HG03520 (cell line): ENCODE measurements at regions not wholly inside any gene's neighbourhood (a gene's known extent, or its start where the extent isn't known, plus 50 kb on each side); places are given as distances from the start of the nearest gene placed in this dataset.
"Not testable (repeated sequence)": the region's sequence is repeated elsewhere in the genome, so short reads cannot be mapped to it uniquely, and the experiment has no call there.

Experiments
- ATAC-seq: cut with Tn5 transposase; IDR thresholded peaks from one replicate; pipeline ENCODE4 v1.9.1; 2021; ENCODE audit warnings: mild to moderate bottlenecking, moderate library complexity; ENCODE audit not compliant: unreplicated experiment

GRCh38 chr4:103422467-103423219 is 224.5 kb upstream of the CENPE start:
- no peak for ATAC-seq

- no peak for ATAC-seq
These were observed 217.7 kb upstream of the CENPE start for GRCh38 chr4:103415801-103416200.

- ATAC-seq, result not testable (repeated sequence)
These were observed 214.5 kb upstream of the CENPE start for GRCh38 chr4:103412646-103413045.

GRCh38 chr4:103410386-103410785 is 212.2 kb upstream of the CENPE start:
- no peak for ATAC-seq

GRCh38 chr4:103405415-103405814 is 207.3 kb upstream of the CENPE start:
- ATAC-seq, result peak; percentile 52

- ATAC-seq, result no peak
These were observed 205.5 kb upstream of the CENPE start for GRCh38 chr4:103403619-103404018.

- ATAC-seq, result no peak
These were observed 204.1 kb upstream of the CENPE start for GRCh38 chr4:103402198-103402597.

GRCh38 chr4:103400405-103400804 is 202.3 kb upstream of the CENPE start:
- peak; percentile 71 for ATAC-seq

- ATAC-seq, result no peak
These were observed 199.4 kb upstream of the CENPE start for GRCh38 chr4:103397541-103397940.

- ATAC-seq, result not testable (repeated sequence)
These were observed 189.4 kb upstream of the CENPE start for GRCh38 chr4:103387508-103388011.

GRCh38 chr4:103385565-103385964 is 187.4 kb upstream of the CENPE start:
- not testable (repeated sequence) for ATAC-seq

GRCh38 chr4:103375278-103375677 is 177.1 kb upstream of the CENPE start:
- no peak for ATAC-seq

- ATAC-seq, result no peak
These were observed 176.6 kb upstream of the CENPE start for GRCh38 chr4:103374758-103375157.

GRCh38 chr4:103374306-103374705 is 176.2 kb upstream of the CENPE start:
- no peak for ATAC-seq

- ATAC-seq, result no peak
These were observed 173.9 kb upstream of the CENPE start for GRCh38 chr4:103372002-103372558.

GRCh38 chr4:103370336-103370735 is 172.2 kb upstream of the CENPE start:
- ATAC-seq, result no peak

GRCh38 chr4:103365285-103365684 is 167.1 kb upstream of the CENPE start:
- no peak for ATAC-seq

GRCh38 chr4:103364083-103364482 is 165.9 kb upstream of the CENPE start:
- ATAC-seq, result no peak

- no peak for ATAC-seq
These were observed 163.8 kb upstream of the CENPE start for GRCh38 chr4:103361926-103362325.

GRCh38 chr4:103359900-103360299 is 161.8 kb upstream of the CENPE start:
- no peak for ATAC-seq

- no peak for ATAC-seq
These were observed 155.9 kb upstream of the CENPE start for GRCh38 chr4:103354006-103354405.

- ATAC-seq, result no peak
These were observed 131.5 kb upstream of the CENPE start for GRCh38 chr4:103329642-103330041.
